ENCODE measurements at regions not wholly inside any gene's neighbourhood (a gene's known extent, or its start where the extent isn't known, plus 50 kb on each side); places are given as distances from the start of the nearest gene placed in this dataset.

DNA sequence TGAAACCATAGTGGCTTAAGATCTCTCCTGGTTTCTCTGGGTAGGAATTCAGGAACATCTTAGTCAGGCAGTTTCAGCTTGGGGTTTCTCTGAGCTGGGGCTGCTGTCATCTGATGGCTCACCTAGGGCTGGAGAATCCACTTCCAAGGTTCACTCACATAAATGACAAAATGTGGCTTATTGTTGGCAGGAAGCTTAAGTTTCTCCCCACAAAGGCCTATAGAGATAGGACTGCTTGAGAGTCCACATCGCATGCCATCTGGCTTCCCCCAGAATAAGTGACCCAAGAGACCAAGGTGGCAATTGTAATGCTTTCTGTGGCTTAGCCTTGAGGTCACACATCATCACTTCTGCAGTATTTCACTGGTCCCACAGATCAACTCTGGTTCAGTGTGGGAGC is 131.4 kb downstream of the EDN1 start:
- no peak for TF ChIP-seq ZFX (IDR thresholded peaks at IDR 0.05)
- TF ChIP-seq, protein P1, sequence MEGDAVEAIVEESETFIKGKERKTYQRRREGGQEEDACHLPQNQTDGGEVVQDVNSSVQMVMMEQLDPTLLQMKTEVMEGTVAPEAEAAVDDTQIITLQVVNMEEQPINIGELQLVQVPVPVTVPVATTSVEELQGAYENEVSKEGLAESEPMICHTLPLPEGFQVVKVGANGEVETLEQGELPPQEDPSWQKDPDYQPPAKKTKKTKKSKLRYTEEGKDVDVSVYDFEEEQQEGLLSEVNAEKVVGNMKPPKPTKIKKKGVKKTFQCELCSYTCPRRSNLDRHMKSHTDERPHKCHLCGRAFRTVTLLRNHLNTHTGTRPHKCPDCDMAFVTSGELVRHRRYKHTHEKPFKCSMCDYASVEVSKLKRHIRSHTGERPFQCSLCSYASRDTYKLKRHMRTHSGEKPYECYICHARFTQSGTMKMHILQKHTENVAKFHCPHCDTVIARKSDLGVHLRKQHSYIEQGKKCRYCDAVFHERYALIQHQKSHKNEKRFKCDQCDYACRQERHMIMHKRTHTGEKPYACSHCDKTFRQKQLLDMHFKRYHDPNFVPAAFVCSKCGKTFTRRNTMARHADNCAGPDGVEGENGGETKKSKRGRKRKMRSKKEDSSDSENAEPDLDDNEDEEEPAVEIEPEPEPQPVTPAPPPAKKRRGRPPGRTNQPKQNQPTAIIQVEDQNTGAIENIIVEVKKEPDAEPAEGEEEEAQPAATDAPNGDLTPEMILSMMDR (conservative IDR thresholded peaks at IDR 0.05): no peak
- H3K27ac ChIP-seq: no peak overlapping the region

DNA sequence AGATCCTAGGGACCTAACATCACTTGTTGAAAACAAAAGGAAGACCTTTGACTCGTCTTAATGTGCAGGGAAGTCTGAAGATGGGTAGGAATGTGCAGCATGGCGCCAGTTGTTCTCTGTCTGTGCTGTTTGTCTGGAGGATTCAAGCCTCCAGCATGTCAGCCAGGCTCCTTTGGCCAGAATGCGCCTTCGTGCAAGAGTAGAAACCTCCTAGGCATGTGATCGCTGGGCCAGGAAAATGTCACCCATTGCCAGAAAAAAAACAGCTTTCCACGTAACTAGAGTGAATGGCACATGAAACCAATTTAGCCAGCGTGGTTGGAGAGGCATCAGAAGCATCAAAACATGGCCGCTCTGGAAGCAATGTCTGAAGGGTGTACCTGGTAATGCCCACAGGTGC is 132.7 kb downstream of the EDN1 start:
- TF ChIP-seq ZFX (IDR thresholded peaks at IDR 0.05): no peak
- TF ChIP-seq, protein P1 (conservative IDR thresholded peaks at IDR 0.05): no peak
- H3K27ac ChIP-seq: no peak overlapping the region

DNA sequence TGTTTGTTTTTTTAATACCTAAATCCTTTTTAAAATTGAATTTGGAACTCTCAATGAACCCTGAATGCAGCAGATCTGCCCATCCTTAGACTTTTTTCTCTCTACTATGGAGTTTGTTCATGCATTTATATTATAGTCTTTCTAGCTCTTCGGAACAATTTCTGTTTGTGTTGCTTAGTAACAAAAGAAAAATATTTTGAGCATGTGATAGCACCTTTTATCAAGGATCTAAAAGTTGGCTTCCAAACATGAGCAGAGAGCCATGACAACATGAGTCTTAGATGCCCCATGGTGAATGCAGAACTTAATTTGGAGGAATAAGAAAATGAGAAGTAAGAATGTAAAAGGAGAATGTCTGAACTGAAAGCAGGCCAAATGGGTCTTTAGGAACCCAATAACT is 133.7 kb downstream of the EDN1 start:
- H3K27ac ChIP-seq: no peak overlapping the region
- no peak for TF ChIP-seq ZFX (IDR thresholded peaks at IDR 0.05)
- TF ChIP-seq, protein P1 (conservative IDR thresholded peaks at IDR 0.05): no peak

DNA sequence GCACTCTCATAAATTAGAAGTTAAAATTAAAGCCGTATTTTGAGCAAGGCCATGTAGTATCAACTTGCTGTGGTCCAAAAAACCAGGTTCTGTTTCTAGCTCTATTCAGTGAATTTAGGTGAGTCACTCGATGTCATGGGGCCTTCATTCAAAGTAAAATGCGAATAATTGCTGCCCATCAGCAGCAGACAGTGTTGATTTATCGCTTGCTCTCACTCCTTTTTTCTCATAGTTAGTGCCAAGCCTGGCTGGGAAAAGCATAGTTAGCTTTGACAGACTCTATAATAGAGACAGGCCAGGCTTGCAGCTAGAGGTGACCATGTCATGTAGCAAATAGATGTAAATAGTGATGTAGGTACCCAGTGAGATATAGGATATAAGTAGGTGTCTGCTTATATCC is 136.0 kb downstream of the EDN1 start:
- TF ChIP-seq, protein P1 (conservative IDR thresholded peaks at IDR 0.05): no peak

DNA sequence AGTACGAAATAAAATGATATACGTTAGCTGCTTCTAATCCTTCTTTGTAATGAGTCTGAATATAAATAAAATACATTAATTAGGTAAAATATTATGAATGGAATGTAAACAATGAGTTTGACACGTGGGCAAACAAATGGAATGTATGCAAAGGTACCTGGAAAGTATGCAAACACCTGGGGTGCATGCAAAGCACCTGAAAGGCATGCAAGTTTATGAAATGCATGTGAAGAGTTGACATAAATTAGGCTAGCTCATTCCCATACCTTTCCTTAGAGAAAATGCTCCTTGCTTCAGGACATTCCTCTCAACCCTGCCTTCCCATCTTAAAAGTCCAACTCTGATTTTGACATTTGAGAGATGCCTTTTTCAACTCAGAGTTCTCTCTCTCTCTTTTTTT is 140.9 kb downstream of the EDN1 start:
- TF ChIP-seq ZFX (IDR thresholded peaks at IDR 0.05): no peak
- TF ChIP-seq, protein P1 (conservative IDR thresholded peaks at IDR 0.05): no peak
- H3K27ac ChIP-seq: no peak overlapping the region

More for the DNA sequence above, 136.0 kb downstream of the EDN1 start:
- H3K27ac ChIP-seq: no peak overlapping the region

DNA sequence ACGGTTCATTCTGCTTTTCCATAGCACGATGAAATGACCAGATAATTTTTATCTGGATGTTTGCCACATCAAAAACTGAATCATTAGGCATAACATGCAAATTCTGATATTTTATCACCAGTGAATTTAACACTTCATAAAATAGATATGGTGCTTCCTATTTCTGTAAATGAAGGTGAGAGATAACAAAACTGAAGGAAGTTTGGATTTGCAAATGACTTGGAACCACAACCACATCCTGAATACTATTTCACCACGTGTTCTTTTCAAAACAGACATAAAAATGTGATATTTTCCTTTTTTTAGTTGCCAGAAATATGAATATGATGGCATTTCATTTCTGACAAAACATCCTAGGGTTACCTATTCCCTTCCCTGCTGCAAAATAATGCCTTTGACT is 146.1 kb downstream of the EDN1 start:
- TF ChIP-seq ZFX (IDR thresholded peaks at IDR 0.05): no peak
- TF ChIP-seq, protein P1 (conservative IDR thresholded peaks at IDR 0.05): no peak
- H3K27ac ChIP-seq: no peak overlapping the region

DNA sequence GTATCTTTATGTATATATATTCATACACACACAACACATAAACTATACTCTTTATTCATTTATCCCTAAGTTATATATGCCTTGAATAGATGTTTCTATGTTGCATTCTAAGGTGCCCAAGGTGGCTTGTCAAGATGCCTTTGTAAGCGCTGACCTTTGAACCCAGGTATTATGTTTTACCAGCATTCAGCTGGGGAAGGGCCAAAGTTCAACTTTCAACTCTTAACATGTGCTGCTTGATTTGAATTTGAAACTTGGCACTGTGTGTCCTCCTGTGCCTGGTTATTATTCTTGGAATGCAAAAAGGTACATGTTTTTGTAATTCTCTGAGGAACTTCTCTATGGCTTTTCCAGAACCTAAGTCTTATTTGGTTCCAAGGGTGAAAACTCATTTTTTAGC is 146.5 kb downstream of the EDN1 start:
- no peak overlapping the region for H3K27ac ChIP-seq
- no peak for TF ChIP-seq ZFX (IDR thresholded peaks at IDR 0.05)
- TF ChIP-seq, protein P1 (conservative IDR thresholded peaks at IDR 0.05): no peak

Measured in C4-2B (cell line).